Renal cortex interstitium (tissue), 11 donors: ENCODE measurements at regions not wholly inside any gene's neighbourhood (a gene's known extent, or its start where the extent isn't known, plus 50 kb on each side); places are given as distances from the start of the nearest gene placed in this dataset.
"Not testable (repeated sequence)": the region's sequence is repeated elsewhere in the genome, so short reads cannot be mapped to it uniquely, and the experiment has no call there.

Experiments
- DNase-seq, 11 donors: peaks; one replicate each; pipeline ENCODE4 v3.0.0-alpha.2; 2013; ENCODE audit warnings: low read depth in 9 of 11, low spot score in 4 of 11; ENCODE audit errors: extremely low read depth in 1 of 11

- no peak for DNase-seq
Observed at GRCh38 chr11:35046681-35047080, 92.3 kb upstream of the CD44 start.

- DNase-seq = no peak
Observed at GRCh38 chr11:35047179-35047578, 91.8 kb upstream of the CD44 start.

GRCh38 chr11:35047769-35048168 lies 91.2 kb upstream of the CD44 start:
- no peak for DNase-seq

GRCh38 chr11:35048346-35048745 lies 90.6 kb upstream of the CD44 start:
- DNase-seq = not testable (repeated sequence)

GRCh38 chr11:35049859-35050531 lies 89.0 kb upstream of the CD44 start:
- no peak for DNase-seq

- DNase-seq = no peak
Observed at GRCh38 chr11:35050541-35050995, 88.4 kb upstream of the CD44 start.

GRCh38 chr11:35056391-35057093 lies 82.4 kb upstream of the CD44 start:
- no peak for DNase-seq

- DNase-seq = no peak
Observed at GRCh38 chr11:35057926-35058668, 80.9 kb upstream of the CD44 start.

GRCh38 chr11:35058669-35059434 lies 80.1 kb upstream of the CD44 start:
- DNase-seq = no peak

- no peak for DNase-seq
Observed at GRCh38 chr11:35061516-35062440, 77.2 kb upstream of the CD44 start.

GRCh38 chr11:35063488-35063931 lies 75.5 kb upstream of the CD44 start:
- no peak for DNase-seq

- no peak for DNase-seq
Observed at GRCh38 chr11:35064114-35064800, 74.7 kb upstream of the CD44 start.

GRCh38 chr11:35065566-35065965 lies 73.4 kb upstream of the CD44 start:
- no peak for DNase-seq

GRCh38 chr11:35066030-35066429 lies 72.9 kb upstream of the CD44 start:
- DNase-seq = no peak

GRCh38 chr11:35066783-35067423 lies 72.1 kb upstream of the CD44 start:
- no peak for DNase-seq

GRCh38 chr11:35071722-35072121 lies 67.2 kb upstream of the CD44 start:
- DNase-seq = no peak

GRCh38 chr11:35073691-35074419 lies 65.1 kb upstream of the CD44 start:
- no peak for DNase-seq
